HG02840 (cell line): ENCODE measurements at regions not wholly inside any gene's neighbourhood (a gene's known extent, or its start where the extent isn't known, plus 50 kb on each side); places are given as distances from the start of the nearest gene placed in this dataset.

Experiments used
- ATAC-seq: cut with Tn5 transposase; IDR thresholded peaks from one replicate; pipeline ENCODE4 v1.9.1; 2021; ENCODE audit warnings: mild to moderate bottlenecking, moderate library complexity, moderate number of reproducible peaks; ENCODE audit not compliant: unreplicated experiment, low FRiP score

DNA sequence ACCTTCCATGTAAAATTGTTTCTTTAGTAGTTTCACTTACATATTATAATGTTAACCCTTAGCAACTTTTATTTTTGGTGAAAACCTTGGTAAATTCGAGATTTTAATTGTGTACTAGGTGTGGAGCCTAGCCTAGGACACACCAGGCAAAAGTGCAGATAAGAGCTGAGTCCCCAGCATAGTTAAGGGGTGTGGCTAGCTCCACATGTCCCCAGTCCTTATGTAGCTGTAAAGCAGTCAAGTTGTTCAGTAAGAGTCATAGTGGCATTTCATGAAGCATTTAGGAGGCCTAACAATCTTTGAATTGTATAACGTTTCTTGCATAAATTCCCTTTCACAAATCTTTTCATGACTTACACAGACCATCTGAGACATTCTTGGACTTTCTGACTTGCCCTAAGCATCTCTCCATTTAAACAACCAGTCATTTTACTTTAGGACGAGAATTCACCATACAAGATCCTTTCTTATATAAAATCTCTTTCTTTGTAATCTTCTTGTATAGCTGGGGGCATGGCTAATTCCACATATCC lies 53.8 kb upstream of the INHBA start:
- ATAC-seq: no peak

DNA sequence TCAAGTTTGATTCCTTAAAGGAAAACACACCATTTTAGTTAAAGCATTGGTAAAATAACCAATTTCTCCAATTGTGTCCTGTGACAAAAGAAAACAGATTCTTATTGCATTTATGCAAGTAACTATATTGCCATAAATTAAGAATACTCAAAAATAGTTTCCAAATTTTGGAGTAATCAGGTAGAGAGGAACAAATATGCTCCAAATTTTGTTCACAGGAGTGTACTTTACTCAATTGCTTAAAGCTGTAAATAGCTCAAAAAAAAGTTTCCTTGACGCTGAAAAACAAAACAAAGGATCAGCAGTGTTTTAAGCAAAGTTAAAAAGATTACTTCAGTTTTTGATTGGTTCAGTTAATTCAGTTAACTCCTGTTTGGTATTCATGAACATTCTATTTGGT lies 52.2 kb upstream of the INHBA start:
- no peak for ATAC-seq

DNA sequence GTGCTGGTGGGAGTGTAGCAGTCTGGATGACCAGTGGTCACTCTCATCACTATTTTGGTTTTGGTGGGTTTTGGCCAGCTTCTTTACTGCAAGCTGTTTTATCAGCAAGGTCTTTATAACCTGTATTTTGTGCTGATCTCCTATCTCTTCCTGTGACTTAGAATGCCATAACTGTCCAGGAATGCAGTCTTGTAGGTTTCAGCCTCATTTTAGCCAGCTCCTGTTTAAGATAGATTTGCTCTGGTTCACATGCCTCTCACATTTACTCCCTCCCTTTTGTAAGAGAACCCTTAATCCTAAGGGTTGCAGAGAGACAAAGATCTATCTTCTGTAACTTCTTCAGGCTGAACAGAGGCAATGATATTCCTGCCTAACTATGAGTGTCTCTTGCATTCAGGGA lies 51.2 kb upstream of the INHBA start:
- ATAC-seq: no peak
